HG03103 (cell line): ENCODE measurements at regions not wholly inside any gene's neighbourhood (a gene's known extent, or its start where the extent isn't known, plus 50 kb on each side); places are given as distances from the start of the nearest gene placed in this dataset.
"Not testable (repeated sequence)": the region's sequence is repeated elsewhere in the genome, so short reads cannot be mapped to it uniquely, and the experiment has no call there.

Experiments used
- ATAC-seq: cut with Tn5 transposase; IDR thresholded peaks from one replicate; pipeline ENCODE4 v1.9.1; 2021; ENCODE audit warnings: low read depth; ENCODE audit not compliant: unreplicated experiment

DNA sequence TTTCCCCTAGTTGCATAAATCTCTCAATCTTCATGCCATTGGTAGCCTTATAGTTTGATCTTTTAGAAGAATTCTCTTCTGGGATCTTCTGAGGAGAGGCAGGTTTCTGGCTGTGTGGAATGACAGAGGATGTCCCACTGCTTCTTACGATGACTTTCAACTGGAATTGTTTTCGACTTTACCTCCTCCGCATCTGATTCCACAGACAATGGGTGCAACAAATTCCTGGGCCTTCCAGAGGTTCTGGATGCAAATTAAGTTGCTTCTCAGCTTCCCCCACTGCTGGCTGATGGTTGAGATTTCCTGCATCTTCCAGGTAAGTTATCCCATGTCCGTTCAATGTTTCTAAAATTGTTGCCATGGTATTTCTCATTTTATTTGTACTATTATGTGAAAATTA, 142.3 kb upstream of the TSC22D1 start:
- ATAC-seq: no peak

DNA sequence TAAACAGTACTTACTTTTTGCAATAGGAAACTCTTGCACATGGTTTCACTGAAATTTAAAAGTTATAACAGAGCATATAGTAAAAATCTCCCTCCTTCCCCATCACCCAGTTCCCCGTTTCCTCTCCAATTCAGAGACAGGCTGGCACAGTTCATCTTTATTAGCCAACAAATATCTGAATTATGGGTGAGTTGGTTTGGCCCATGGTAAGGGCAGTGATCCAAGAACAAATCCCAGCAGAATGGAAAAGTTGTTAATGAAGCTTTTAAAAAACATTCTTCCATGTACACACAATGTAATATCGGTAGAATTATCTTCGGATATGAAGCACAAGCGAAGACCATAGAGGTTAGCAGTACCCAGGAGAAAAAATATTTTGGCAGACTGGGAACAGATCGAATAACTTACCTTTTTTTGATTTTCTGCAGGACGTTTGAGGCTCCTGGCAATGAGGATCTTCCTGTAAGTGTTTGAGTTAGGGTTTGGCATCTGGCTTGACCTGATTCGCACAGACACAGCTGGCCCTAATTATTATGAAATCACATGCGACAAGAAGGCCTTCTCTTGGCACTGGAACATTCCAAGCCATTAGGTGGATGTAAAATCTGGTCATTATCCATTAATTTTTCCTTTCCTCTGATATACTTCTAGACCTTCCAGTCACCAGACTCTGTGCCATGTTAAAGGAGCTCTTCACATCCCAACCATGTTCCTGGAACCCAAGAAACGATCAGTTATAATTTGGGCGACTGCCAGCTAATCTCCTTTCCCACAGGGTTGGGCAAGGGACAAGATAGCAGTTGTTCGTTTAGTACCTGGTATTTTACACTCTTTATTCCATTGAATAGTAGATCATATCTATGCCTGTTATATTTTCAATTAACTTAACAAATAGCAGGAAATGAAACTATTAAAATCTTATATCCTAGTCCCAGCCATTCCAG, 139.4 kb upstream of the TSC22D1 start:
- no peak for ATAC-seq

DNA sequence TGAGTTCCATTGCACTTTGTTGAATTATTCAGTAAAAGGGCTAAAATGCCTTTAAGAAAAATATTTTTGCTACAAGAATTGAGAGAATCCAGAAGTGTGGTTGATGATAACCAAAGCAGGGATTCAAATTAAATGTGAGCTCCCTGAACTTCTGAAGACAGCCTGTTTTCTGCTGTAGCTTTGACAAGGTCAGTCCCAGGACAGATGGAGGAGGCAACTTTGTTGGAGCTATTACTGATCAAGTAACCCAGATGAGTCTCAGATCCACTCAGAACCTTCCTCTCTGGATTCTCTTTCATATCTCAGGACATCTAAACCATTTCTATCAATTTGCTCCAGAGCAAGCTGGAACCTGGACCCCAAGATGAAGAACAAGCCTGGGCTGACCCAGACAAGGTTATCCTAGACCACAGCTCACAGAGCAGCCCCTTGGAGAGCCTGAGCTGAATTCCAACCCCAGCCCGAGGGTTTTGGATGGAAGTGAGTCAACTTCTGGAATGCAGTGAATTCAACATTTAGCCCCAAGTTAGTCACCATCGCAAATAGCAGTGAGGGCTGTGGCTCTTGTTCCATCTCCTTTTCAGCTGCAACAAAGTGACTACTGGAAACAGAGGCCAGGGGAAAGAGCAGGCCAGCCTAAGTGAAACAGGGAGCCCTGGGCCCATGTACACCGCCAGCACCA, 137.8 kb upstream of the TSC22D1 start:
- no peak for ATAC-seq

DNA sequence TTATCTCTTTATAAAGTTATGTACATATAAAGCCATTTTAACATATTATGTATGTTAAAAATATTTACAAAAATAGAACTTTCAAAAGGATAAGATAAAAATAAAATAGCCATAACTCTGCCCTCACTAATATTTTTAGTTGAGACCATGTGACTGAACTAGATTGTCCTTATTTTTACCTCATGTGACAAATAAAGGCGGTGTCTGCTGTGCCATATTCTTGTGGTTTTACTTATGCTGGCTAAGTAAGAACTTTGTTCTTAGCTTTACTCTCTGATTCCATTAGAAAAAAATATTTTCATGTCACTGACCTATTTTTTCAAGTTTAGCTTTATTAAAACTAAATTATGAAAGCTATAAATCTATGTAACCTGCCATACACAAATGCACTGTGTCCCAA, 135.6 kb upstream of the TSC22D1 start:
- no peak for ATAC-seq

DNA sequence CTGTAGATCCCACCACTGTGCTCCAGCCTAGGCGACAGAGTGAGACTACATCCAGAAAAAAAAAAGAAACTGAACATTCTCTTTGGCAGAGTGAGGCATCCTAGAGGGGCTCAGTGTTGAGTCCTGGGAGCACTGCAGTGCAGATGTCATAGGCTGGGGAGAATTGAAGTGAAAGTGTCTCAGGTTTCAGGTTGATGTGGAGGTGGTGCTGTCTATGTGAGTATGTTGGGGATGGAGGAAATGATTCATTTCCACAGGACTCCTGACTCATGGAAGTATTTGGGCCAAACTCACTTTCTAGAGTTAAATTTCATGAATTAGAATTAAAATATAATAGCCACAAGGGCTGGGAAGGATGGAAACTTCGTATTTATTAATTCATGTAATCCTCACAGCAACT, 134.4 kb upstream of the TSC22D1 start:
- ATAC-seq: peak; percentile 84

DNA sequence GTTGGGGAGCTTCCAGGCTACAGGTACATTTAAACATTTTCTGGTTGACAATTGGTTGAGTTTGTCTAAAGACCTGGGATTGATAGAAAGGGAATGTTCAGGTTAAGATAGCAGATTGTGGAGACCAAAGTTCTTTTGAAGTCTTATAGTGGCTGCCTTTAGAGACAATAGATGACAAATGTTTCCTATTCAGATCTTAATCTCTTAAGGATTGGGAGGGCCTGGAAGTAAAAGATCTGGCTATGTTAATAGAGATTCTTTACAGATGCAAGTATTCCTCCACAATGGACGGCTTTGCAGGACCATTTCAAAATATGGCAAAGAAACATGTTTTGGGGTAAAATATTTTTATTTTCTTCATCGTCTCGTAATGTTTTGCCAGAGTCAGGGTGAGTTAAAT, 128.7 kb upstream of the TSC22D1 start:
- not testable (repeated sequence) for ATAC-seq

DNA sequence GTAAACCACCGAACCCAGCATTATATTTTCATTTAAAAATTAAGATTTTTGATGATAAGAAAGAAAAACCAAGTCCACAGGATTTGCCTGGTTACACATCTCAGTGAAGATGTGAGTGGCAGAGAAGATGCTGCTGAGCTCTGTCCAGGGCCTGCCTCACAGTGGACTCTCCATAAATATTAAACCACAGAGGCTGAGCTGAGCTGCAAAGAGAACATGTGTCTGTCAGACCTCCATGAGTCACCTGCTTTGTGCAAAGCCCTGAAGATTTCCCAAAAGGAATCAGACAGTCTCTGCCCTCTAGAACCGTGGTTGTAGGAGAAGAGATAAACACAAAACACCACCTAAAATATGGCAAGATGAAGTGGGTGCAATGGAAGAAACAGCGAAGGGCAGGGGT, 127.2 kb upstream of the TSC22D1 start:
- no peak for ATAC-seq

DNA sequence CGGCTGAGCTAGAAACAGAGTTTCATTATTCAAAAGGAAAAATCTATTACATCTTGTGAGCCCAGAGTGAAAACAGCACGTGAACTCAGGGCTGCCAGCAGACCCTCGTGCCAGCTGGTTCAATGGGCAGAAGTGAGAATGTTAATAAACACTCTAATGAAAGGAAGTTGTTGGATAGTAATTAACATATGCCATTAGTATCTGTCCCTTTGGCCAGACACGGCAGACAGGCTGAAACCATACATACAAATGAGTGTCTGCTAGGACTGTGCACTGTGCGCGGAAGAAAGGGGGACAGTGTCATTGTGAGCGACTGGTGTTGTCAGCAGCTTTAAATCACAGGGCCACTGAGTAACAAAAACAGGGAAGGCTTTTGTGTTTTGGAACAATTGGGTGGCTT, 121.9 kb upstream of the TSC22D1 start:
- ATAC-seq: no peak

DNA sequence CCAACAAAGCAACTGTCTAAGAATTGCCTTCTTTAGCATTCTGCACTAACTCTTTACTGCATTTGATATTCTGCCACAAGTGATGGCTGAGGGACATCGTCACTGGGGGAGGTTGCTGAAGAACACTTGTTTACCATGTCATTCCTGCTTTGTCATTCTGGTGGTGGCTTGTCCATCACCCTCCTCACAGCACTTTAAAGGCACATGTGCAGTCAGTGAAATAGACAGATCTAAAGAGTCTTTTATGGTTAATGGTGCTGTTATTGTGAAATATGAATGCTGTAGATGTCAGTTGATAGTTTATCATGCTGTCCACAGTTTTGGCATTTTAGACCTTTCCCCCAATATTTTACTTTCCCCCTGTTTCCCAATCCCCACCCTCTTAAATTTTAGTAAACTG, 120.9 kb upstream of the TSC22D1 start:
- ATAC-seq: no peak

DNA sequence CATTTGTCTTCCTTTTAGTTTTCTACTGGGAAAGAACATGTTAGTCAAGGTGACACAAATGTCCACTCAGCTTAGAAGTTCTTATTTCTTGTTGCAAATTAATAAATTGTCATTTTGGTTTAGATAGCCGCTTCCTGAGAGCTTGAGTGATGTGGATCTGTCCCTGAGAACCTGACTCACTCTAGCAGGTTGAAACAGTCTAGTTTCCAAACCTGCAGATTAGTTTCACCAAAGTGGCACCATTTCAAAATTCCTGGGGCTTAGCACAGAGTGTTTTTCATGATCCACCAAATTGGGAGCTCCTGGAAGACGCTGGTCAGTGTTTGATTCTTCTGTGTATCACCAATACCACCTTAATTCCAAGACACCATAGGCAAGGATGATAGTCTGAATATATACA, 119.4 kb upstream of the TSC22D1 start:
- no peak for ATAC-seq

DNA sequence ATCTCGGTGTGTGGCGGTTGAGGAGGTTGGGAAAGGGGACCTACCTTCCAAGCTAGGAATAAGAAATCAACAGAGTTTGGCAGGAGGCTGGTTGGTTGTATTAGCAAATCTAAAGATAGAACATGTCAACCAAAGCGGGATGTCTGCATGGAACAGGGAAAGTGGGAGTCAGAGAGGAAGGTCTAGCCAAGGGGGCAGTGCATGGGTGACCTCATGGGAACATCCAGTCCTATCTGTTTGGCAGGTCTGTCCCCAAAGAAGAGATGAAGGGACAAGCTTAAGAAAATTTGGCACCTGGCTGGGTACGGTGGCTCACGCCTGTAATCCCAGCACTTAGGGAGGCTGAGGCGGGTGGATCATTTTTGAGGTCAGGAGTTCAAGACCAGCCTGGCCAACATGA, 118.7 kb upstream of the TSC22D1 start:
- ATAC-seq: no peak

DNA sequence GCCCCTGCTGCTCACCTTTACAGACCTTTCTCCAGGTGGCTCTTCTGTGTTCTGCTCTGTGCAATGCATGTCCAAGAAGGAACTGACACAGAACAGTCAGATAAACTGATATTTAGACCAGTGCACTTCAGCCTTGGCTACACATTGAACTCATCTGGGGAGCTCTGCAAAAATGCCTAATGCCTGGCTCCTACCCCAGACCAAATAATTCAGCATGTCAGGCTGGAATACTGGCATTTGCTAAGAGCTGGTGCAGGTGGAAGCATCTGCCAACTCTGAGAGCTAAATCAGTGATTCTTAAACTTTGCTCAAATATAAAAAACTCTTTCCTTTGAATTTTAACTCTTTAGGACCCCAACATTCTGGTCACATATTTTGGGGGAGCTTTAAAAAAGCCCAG, 118.2 kb upstream of the TSC22D1 start:
- no peak for ATAC-seq

DNA sequence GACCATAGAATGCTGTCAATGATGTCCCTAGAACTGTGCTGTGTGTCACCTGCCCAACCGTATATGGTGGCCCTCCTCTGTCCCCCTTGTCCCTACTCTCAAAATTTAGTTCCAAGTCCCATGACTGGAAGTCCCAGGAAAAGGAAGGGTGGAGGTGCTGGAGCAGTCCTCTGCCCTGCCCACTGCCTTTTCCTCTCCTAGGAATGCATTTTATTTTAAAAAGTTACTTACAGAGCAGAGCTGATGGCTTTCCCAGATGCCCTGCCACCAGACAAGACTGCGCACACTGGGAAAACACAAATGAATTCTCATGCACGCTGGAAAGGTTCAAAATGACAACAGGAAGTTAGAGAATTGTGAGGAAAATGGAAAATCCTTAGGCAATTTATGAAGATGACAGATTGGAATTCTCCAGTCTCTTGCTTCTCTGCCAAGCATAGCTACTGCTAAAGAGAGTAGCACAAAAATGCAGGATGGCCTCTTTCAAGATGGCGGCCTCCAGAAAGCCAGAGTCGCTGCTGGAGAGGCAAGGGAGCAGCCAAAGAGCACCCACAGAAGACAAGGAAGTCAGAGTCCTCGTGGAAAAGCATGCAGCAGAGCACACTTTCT, 117.1 kb upstream of the TSC22D1 start:
- no peak for ATAC-seq

DNA sequence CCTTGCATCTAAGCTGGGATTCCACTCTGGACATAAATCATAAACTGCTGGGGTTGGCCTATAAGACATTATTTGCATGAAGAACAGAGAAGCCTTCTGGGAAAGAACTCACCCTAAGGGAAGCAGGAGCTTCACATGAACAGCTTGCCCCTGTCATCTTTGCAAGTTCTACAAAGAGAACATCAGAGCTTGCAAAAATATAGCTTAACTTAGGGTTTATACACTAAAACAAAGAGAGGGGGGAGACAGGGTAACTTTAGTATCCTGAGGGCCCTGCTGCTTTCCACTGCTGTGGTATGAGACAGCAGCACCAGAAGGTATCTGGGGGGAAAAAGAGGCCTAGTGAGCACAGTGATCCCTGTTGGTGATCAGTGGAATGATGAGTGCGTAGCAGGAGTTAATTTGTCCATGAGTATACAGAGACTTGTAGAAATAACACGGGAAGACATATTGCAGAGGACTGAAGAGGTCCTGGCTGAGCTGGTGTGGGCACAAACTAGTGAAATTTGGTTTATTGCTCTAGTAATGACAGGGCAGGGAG, 116.1 kb upstream of the TSC22D1 start:
- ATAC-seq: no peak

DNA sequence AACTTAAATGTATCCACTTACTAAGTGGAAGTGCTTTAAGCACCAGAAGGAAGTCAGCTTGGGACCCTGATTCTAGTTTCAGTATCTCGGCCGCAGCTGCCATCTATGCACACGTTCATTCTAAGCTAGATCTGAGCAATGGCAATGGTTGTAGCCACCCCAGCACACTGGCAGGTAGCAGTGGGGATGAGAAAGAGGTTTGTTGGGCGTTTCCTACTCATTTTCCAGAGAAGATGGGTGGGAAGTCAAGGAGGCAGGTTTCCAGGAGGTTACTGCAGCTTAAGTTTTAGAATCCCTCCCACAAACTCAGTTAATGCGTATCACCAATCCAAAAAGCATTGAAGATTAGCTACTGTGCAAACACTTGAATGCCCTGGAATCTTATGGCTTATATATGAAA, 114.2 kb upstream of the TSC22D1 start:
- ATAC-seq: no peak

DNA sequence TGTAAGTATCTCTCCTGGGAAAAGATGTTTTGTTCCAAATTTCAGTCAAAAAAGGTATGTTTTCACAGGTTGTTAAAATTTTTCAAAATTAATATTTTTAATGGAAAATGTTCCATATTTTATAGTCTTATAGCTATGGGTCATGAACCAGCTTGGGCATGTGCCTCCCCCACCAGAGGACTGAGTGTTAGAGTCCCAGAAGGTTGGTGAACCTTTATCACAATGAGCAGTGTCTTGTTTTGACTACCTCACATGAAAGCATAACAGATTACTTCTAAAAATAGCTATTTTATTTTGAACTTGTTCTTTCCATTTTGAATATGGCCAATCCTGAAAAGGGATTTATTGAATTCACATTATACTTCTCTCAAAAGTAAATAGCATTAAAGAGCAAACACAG, 112.5 kb upstream of the TSC22D1 start:
- ATAC-seq: no peak

DNA sequence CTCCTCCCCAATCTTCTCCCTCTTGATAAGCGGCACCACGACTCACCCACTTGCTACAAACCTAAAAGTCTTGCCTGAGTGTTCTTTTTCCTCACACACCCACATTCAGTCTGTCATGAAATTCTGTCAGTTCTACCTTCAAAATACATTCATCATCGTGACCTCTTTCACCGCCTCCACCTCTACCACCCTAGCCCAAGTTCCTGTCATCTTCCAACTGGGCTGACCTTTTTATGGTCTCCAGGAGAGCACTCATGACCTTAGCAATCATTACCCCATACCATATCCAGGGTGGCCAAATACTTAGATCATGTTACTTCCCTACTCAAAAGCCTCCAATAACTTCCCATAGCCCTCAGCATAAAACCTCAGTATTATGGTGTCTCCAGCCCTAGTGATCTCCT, 110.4 kb upstream of the TSC22D1 start:
- ATAC-seq: no peak

DNA sequence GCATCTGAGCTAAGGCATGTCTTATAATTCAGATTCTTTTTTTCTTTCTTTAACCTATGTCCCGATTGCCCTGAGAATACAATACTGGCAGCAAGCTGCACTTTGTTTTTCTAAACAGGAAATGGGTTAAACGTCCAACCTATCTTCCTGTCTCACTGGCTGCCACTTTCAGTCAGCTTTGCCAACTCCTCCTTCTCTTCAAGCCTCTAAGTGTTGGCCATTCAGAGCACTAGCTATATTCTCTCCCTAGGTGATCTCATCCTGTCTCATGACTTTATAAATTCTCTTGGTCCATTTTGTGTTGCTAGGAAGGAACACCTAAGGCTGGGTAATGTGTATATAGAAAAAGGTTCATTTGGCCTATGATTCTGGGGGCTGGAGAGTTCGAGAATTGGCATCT, 109.5 kb upstream of the TSC22D1 start:
- ATAC-seq: no peak

DNA sequence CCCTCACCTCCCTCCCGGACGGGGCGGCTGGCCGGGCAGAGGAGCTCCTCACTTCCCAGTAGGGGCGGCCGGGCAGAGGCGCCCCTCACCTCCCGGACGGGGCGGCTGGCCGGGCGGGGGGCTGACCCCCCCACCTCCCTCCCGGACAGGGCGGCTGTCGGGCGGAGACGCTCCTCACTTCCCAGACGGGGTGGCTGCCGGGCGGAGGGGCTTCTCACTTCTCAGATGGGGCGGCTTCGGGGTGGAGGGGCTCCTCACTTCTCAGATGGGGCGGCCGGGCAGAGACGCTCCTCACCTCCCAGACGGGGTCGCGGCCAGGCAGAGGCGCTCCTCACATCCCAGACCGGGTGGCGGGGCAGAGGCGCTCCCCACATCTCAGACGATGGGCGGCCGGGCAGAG, 106.3 kb upstream of the TSC22D1 start:
- not testable (repeated sequence) for ATAC-seq

DNA sequence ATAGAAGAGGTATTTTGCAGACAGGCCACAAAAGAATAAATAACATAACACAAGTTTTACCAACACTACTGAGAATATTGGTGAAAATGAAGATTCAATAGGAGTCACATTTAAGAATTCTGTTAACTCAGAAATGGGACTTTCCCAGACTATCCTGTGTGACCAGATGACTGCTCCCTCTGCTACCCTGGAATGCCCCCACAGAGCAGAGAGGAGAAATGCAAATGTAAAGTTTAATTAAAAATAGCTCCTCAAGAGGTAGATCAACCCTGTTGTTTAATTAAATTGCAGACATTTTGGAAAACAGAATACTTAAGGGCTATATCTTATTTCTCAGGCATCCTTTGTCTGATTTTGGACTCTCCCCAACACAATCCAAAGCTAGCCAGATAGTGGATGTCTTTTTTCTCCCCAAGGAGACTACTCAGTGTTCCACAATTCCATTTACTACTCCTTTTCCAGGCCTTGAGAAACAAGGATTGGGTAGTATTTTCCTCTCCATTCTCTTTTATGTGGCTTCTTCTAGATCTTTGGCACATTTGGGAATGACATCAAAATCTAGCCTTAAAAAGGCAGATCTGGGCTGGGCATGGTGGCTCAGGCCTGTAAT, 104.7 kb upstream of the TSC22D1 start:
- ATAC-seq: no peak

DNA sequence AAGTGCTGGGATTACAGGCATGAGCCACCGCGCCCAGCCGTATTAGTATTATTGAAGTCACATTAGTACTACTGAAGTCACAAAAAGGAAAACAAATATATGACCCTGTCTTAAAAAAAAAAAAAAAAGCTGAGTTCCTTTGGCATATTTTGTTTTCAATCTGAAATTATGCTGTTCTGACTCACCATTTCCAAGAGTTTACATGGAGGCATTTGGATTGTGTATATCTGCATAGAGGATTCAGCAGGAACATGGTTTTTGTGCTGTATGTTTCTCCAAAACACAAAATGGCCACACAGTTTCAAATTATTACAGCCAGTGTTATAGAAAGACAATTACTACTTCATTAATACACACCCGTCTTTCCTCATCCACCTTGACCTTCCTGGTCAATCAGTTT, 103.5 kb upstream of the TSC22D1 start:
- no peak for ATAC-seq
